ENCODE measurements at regions not wholly inside any gene's neighbourhood (a gene's known extent, or its start where the extent isn't known, plus 50 kb on each side); places are given as distances from the start of the nearest gene placed in this dataset.
"Not testable (repeated sequence)": the region's sequence is repeated elsewhere in the genome, so short reads cannot be mapped to it uniquely, and the experiment has no call there.

DNA sequence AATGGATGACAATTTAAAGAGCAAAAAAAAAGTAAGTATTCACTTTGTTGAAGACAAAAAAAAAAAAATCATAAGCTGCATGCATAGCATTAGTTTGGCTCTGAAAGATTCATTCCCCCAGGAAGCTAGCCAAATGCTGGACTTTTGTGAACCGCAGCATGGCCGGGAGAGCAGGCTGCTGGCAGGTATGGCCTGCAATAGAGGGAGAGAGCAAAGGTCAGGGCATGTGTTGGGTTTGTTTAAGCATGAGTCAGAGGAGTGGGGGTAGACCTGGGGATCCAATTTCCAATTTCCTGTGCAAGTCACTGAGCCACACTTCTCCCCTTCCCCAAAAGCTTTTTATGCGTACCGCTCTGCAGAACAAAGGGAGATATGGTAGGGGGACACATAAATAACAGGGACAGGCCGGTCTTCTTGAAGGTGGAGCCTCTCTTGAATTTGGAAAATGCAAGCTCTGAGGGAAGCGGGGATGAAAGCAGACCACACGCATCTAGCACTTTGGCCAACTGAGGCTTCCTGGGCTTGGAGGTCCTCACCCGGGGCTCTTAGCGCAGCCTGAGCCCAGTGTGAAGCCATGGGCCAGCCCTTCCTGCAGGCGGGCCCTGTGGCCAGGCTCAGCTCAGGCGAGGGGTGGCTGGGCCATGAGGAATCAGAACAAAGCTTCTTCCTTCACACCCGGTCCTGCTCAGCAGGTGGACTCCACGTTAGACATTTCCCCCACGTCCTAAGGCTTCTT is 171.1 kb downstream of the TOMM20 start:
- DNase-seq = peak in 1 of 2 experiments; percentile 55

DNA sequence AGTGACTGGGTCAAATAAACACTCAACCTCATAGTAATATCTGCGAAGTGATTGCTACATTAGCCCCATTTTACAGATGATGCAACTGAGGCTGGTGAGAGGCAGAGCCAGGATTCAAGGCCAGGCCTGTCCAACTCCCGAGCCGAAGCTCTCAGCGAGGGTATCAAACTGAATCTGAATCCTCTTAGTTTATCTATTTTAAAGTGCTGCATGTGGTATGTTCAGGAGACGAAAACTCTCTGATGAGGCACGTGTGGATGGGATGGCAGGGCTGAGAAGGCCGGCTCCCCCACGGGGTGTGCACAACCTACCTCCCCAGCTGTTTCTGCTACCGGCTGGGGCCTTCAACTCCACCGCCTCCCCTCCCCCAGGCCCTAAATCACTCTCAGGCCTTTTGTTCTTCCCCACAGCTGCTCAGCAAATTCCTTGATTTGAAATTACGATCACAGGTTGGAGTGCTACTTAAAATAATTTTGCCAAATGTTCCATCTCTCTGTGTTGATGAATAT is 171.8 kb downstream of the TOMM20 start:
- peak; percentile 62 to 80 for DNase-seq

GRCh38 chr1:234955107-234955731 is 173.4 kb downstream of the TOMM20 start:
- DNase-seq = no peak

DNA sequence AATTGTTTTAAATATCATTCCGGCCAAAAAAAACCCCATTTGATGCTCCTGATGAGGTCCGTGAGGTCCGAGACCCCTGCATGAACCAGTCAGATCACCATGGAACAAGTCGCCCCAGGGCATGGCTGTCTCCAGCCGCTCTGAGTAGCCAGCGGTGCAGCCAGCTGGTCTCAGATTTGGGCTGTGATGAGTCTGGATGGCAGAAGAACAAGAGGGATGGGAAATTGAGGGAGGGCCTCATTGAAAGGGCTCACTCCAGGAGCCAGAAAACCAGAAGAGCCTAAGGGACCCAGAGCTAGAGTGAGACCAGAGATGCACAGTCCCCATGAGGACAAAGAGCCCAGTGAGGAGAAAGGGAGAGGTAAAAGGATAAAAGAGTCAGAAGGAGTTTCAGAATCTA is 174.0 kb downstream of the TOMM20 start:
- DNase-seq = no peak

- no peak for DNase-seq
Observed at GRCh38 chr1:234953655-234954405, 174.8 kb downstream of the TOMM20 start.

DNA sequence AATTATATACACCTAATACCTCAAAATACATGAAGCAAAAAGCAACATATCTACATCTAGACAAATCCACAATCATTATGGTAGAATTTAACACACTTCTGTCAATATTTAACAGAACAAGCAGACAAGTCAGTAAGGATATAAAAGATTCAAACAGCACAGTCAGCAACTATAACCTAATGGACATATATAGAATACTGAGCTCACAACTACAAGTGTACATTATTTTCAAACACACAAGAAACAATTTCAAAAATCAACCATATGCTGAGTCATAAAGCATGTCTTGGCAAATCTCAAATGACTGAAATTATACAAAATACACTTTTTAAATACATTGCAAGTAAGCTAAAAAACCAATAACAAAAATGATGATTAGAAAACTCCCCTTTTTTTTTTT is 178.0 kb downstream of the TOMM20 start:
- no peak for DNase-seq

GRCh38 chr1:234949528-234949927 is 179.1 kb downstream of the TOMM20 start:
- DNase-seq = not testable (repeated sequence)

DNA sequence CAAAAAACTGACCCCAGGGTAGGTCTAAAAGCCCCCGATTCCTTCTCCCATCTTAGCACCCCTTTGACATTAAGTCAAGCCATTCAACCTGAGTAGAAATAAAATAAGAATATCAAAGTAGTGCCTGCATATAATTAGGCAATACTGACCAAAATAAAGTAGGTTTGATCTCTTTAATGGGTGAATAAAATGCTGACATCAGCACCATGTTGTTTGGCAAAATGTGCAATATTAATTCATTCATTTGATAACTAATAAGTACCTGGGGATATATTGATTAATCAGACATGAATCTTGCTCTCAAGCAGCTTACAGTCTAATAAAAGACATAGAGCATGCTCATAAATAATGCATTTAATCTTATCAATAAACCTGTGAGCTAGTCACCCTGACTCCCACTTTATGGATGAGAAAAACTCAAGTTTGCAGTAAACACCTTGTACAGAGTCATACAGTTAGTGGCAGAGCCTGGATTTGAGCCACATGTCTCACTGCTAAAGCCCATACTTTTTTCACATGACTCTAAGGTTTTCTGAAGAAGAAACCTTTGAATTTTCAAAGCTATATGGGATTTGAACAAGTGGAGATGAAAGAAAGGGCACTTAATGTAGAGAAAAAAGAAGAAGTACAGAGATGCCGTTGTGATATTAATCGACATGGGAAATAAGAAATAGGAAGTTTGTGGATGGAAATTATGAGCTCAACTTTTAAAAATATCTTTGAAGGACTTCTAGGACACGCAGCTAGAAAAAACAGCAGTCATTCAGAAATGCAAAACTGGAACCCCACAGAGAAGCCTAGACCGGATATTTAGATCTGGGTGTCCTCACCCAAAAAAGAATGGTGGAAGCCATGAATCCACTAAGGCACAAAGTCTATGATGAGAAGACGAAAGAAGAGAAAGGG is 183.9 kb downstream of the TOMM20 start:
- DNase-seq = no peak

- peak in 1 of 2 experiments; percentile 5 for DNase-seq
Observed at GRCh38 chr1:234943836-234944402, 184.7 kb downstream of the TOMM20 start.

GRCh38 chr1:234942879-234943506 is 185.6 kb downstream of the TOMM20 start:
- DNase-seq = no peak

DNA sequence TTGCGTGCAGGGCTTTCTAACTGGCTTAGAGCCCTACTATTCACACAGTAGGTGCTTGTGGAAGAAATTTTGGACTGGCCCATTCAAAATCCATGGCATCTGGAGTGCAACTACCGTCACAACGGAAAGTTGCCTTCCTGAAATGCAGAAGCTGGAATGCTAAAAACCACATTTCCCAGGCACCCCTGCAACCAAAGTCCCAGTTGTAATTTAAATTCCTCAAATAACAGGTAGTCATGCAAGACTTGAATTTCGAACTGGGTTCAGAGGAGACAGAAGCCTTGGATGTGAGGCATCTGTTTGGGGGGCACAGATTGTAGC is 186.7 kb downstream of the TOMM20 start:
- no peak for DNase-seq

DNA sequence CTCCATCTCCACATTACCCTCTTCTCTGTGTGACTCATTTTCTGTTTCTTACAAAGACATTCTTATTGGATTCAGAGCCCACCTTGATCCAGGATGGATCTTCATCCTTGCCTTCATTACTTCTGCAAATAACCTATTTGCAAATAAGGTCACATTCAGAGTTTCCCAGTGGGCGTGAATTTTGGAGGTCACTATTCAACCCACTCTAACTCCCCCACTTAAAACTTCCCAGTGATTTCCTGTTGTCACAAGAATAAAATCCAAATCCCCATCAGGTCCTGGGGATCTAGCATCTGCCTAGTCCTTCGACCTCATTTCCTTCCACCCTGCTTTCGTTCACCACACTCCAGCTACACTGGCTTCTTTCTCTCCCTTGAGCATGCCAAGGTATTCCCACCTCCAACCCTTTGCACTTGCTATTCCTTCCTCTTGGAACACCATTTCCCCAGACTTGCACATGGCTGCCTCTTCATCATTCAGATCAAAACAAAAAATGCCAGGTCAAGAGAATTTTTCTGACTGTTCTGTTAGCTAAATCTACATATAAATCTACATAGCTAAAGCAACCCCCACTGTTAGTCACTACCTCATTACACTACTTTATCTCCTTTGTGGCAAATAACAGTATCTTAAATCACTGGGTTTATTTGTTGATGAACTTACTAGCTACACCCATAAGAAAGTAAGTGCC is 187.2 kb downstream of the TOMM20 start:
- DNase-seq = no peak

- no peak for DNase-seq
Observed at GRCh38 chr1:234940841-234941240, 187.8 kb downstream of the TOMM20 start.

DNA sequence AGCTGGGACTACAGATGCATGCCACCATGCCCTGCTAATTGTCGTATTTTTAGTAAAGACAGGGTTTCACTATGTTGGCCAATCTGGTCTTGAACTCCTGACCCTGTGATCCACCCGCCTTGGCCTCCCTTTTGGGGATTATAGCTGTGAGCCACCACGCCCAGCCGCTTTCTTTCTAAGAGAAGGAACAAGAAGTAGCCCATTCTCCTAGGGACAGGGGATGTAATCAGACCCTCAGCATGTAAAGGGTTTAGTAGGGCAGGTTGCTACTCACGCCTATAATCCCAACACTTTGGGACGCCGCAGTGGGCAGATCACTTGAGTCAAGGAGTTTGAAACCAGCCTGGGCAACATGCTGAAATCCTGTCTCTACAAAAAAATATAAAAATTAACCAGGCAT is 189.7 kb downstream of the TOMM20 start:
- DNase-seq = no peak

- DNase-seq = no peak
Observed at GRCh38 chr1:234938135-234938534, 190.5 kb downstream of the TOMM20 start.

DNA sequence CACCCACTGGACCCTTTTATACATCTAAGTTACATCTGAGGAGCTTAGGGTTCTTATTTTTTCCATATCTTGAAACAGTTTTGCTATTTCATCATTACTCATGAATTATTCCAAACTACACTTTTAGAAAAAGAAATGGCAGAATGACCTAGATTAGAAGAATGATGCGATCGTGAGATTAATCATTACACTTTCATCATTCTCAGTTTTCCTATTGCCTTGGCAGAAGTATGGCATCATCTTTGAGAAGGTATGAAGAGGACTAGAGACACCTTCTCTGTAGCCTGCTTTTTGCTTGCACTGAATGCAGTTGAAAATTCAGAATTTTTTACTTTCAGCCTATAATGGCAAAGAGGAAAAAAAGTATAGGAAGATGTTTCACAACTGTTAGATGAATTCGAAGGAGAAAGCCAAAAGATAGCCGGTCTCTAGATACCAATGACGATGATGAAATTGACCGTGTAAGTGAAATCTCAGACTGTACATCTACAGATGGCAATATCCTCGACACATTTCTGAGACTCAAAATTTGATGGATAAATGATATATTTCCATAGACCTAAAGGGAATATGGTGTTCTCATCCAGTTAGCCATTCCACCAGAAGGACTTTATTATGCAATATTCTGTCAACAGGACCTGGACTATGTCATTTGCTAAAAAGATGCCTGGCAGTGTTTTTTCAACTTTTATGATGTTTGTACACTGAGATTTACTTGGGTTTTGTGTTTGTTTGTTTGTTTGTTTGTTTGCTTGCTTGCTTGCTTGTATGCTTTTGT is 191.8 kb downstream of the TOMM20 start:
- no peak for DNase-seq

- DNase-seq = no peak
Observed at GRCh38 chr1:234934611-234935033, 194.0 kb downstream of the TOMM20 start.

- DNase-seq = no peak
Observed at GRCh38 chr1:234933475-234933874, 195.2 kb downstream of the TOMM20 start.

- DNase-seq = no peak
Observed at GRCh38 chr1:234932511-234933430, 195.9 kb downstream of the TOMM20 start.
